ENCODE measurements at regions not wholly inside any gene's neighbourhood (a gene's known extent, or its start where the extent isn't known, plus 50 kb on each side); places are given as distances from the start of the nearest gene placed in this dataset.
"Not testable (repeated sequence)": the region's sequence is repeated elsewhere in the genome, so short reads cannot be mapped to it uniquely, and the experiment has no call there.

DNA sequence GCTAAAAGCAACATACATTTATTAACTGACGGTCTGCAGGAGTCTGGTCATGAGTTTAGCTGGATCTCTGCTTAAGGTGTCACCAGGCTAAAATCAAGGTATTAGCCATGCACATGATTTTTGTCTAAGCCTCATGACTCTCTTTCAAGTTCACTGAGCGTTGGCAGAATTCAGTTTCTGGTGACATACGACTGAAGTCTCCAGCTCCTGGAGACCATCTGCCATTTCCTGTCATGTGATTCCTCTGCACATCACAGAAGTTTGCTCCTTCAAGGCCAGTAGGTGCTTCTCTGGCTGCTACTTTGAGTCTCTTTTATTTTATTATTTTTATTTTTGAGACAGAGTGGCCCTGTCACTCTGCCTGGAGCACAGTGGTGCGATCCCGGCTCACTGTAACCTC lies 148.4 kb upstream of the EYA4 start:
- no peak for TF ChIP-seq CTCF (IDR thresholded peaks at IDR 0.05; ENCODE audit: extremely low read depth, insufficient read depth, missing control alignments)
- no peak for DNase-seq (ENCODE audit: low spot score)
- in situ Hi-C loops (cut with MboI; ENCODE audit: low pct_unique_long_range_greater_than_20kb, low sequenced_read_pairs, unreplicated experiment), result no loop called here

GRCh38 chr6:133093211-133093610 lies 147.9 kb upstream of the EYA4 start:
- in situ Hi-C loops (cut with MboI; ENCODE audit: low pct_unique_long_range_greater_than_20kb, low sequenced_read_pairs, unreplicated experiment); DNase-seq (ENCODE audit: low spot score): not testable (repeated sequence)

- no peak for DNase-seq (ENCODE audit: low spot score)
Observed at GRCh38 chr6:133093956-133094355, 147.2 kb upstream of the EYA4 start.

DNA sequence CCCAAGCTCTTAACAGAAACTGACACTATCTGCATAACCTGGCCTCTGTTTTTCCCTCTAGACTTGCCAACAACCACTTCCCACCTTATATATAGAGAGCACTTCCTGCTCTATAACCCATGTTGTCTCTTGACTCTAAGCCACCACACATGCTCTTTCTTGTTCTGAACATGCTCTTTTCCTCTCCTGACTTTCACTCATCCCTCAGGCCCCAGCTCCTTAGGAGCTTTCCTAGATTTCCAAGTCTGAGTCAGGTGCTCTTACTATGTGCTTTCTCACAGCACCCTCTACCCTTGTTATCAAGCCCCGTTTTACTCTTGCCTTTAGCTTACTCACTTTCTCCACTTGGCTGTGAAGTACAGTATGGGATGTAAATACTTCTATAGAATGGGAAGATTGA lies 143.9 kb upstream of the EYA4 start:
- in situ Hi-C loops (cut with MboI; ENCODE audit: low pct_unique_long_range_greater_than_20kb, low sequenced_read_pairs, unreplicated experiment), result no loop called here
- no peak for TF ChIP-seq CTCF (IDR thresholded peaks at IDR 0.05; ENCODE audit: extremely low read depth, insufficient read depth, missing control alignments)
- no peak for DNase-seq (ENCODE audit: low spot score)

More at GRCh38 chr6:133093956-133094355, 147.2 kb upstream of the EYA4 start:
- in situ Hi-C loops (cut with MboI; ENCODE audit: low pct_unique_long_range_greater_than_20kb, low sequenced_read_pairs, unreplicated experiment), result no loop called here
- no peak for TF ChIP-seq CTCF (IDR thresholded peaks at IDR 0.05; ENCODE audit: extremely low read depth, insufficient read depth, missing control alignments)

- in situ Hi-C loops (cut with MboI; ENCODE audit: low pct_unique_long_range_greater_than_20kb, low sequenced_read_pairs, unreplicated experiment), result no loop called here
- no peak for DNase-seq (ENCODE audit: low spot score)
- no peak for TF ChIP-seq CTCF (IDR thresholded peaks at IDR 0.05; ENCODE audit: extremely low read depth, insufficient read depth, missing control alignments)
Observed at GRCh38 chr6:133099573-133099972, 141.6 kb upstream of the EYA4 start.

DNA sequence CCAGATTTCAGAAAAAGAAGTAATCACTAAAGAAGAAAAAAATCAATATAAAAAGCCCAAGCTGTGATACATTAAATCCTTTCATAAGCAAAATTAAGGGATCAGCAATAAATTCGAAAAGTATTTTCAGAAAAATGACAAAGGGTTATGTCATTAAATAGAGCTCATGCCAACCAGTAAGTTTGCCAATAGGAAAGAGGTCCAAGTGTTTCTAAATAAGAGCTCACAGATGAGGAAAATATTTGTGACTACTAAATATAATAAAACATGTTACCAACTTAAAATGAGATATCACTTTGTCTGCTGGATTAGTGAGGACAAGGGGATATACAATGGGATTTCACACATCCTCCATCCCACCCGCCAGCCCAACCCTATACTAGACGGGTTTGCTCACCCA lies 140.3 kb upstream of the EYA4 start:
- no peak for TF ChIP-seq CTCF (IDR thresholded peaks at IDR 0.05; ENCODE audit: extremely low read depth, insufficient read depth, missing control alignments)
- no peak for DNase-seq (ENCODE audit: low spot score)

GRCh38 chr6:133101790-133102189 lies 139.4 kb upstream of the EYA4 start:
- DNase-seq (ENCODE audit: low spot score), result no peak
- in situ Hi-C loops (cut with MboI; ENCODE audit: low pct_unique_long_range_greater_than_20kb, low sequenced_read_pairs, unreplicated experiment), result no loop called here
- no peak for TF ChIP-seq CTCF (IDR thresholded peaks at IDR 0.05; ENCODE audit: extremely low read depth, insufficient read depth, missing control alignments)

More for the DNA sequence above, 140.3 kb upstream of the EYA4 start:
- in situ Hi-C loops (cut with MboI; ENCODE audit: low pct_unique_long_range_greater_than_20kb, low sequenced_read_pairs, unreplicated experiment), result no loop called here
